HEK293 (cell line): ENCODE measurements at regions not wholly inside any gene's neighbourhood (a gene's known extent, or its start where the extent isn't known, plus 50 kb on each side); places are given as distances from the start of the nearest gene placed in this dataset.

Source experiments
- ZNF114 ChIP-seq: fragments of 450-650 bp; formaldehyde crosslinking; IDR thresholded peaks from 2 replicates; pipeline ENCODE4 v1.5.0; 2017; ENCODE audit warnings: missing biosample characterization, missing genetic modification characterization
- ZNF302 ChIP-seq: fragments of 450-650 bp; formaldehyde crosslinking; IDR thresholded peaks from 2 replicates; pipeline ENCODE4 v1.5.1; 2016; ENCODE audit warnings: missing biosample characterization, missing genetic modification characterization, low read depth
- ZNF473 ChIP-seq: fragments of 450-650 bp; formaldehyde crosslinking; IDR thresholded peaks from 2 replicates; pipeline ENCODE4 v1.5.1; 2017; ENCODE audit warnings: missing biosample characterization, missing genetic modification characterization
- TF ChIP-seq, protein P1 (sequence below): fragments of 450-650 bp; formaldehyde crosslinking; IDR thresholded peaks from 2 replicates; pipeline ENCODE4 v1.5.1; 2016; ENCODE audit warnings: missing biosample characterization, missing genetic modification characterization

- TF ChIP-seq ZNF114 (tag by site-specific recombination) (no peak), ZNF473 (no peak), ZNF302 (tag by site-specific recombination) (no peak)
- TF ChIP-seq, protein P1, sequence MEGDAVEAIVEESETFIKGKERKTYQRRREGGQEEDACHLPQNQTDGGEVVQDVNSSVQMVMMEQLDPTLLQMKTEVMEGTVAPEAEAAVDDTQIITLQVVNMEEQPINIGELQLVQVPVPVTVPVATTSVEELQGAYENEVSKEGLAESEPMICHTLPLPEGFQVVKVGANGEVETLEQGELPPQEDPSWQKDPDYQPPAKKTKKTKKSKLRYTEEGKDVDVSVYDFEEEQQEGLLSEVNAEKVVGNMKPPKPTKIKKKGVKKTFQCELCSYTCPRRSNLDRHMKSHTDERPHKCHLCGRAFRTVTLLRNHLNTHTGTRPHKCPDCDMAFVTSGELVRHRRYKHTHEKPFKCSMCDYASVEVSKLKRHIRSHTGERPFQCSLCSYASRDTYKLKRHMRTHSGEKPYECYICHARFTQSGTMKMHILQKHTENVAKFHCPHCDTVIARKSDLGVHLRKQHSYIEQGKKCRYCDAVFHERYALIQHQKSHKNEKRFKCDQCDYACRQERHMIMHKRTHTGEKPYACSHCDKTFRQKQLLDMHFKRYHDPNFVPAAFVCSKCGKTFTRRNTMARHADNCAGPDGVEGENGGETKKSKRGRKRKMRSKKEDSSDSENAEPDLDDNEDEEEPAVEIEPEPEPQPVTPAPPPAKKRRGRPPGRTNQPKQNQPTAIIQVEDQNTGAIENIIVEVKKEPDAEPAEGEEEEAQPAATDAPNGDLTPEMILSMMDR (tag by site-specific recombination): no peak
These were observed 857.4 kb downstream of the USP25 start for GRCh38 chr21:16587141-16587581.
